GM21381 (cell line): ENCODE measurements at regions not wholly inside any gene's neighbourhood (a gene's known extent, or its start where the extent isn't known, plus 50 kb on each side); places are given as distances from the start of the nearest gene placed in this dataset.
A peak's percentile ranks its signal among the peaks of the same experiment; 100 is the strongest.

ENCODE experiments used
- ATAC-seq: cut with Tn5 transposase; IDR thresholded peaks from one replicate; pipeline ENCODE4 v1.9.1; 2021; ENCODE audit warnings: mild to moderate bottlenecking, moderate library complexity; ENCODE audit not compliant: unreplicated experiment

DNA sequence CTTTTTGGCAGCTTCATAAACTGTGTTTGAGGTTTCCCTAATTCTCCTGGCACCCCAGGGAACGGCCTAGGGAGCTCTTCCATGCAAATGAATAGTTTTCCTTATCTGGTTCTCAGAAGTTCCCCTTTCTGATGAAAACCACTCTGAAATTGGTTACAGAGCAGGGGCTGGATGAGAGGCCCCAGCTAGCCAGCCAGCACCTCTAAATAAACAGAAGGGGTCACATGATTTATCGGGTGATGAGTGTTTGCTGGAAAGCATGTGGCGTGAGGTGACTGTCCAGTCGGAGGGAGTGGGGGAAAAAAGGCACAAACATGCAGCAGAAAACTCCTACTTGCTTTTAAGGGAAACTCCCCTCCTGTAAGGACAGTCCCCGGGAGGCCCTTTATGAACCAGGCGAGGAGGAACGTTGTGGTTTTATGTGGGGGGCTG lies 261.2 kb upstream of the ANKRD55 start:
- no peak for ATAC-seq

DNA sequence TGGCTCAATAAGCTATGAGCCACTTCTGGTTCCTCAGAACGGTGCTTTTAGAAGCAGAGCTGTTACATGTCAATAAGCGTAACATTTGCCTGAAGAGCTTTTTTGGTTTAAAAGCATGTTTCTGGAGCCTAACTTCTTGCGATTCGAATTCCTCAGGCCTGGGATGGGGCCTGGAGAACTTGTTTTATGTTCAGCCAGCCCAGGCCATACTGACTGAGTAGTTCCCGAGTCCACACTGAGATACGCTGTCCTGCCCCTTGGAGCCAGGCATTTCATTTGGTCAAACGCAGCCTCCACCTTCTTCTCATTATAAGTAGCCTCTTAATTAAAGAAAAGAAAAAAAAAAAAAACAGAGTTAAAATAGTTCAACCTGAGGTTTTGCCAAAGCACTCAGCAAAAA lies 260.6 kb upstream of the ANKRD55 start:
- ATAC-seq: no peak

DNA sequence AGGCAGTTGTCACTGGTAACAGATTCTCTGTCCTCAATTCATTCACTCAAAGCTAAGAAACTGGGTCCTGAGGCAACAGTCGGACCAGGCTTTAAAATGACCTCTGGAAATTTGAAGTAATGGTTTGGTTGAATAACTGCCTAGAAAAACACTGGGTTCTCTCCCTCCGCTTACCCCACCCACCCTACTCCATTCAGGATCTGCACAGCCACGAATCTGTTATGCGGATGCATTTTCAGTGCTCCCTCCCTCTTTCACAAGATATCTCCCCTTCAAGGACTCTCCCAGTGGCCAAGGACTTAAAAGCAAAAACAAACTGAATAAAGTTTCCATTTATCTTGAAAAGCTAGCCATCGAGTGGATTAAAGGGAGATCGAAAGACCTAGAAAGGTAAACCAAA lies 260.2 kb upstream of the ANKRD55 start:
- ATAC-seq: no peak

- no peak for ATAC-seq
These were observed 259.7 kb upstream of the ANKRD55 start for GRCh38 chr5:56492812-56493211.

DNA sequence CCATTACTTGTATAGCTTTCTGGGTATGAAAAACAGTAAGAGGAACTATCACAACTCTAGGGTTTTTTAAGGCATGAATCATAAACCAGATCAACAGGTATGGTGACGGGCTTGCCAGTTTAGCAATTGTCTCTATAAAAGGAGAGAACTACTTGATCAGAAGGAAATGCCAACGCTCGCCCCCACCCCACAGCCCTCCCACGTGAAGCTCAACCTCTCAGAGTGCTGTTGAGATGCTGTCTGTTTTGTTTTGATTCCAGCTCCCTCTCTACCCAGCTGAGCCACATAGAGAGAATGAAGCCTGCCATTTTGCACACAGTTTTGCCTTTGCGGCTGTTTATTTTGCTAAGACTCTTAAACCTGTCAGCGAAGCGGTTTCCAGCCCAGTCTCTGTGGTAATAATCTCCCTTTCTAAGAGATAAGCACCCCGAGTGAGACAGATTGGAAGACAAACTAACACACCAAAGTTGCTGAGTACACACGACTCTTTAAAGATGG lies 257.9 kb upstream of the ANKRD55 start:
- ATAC-seq: no peak

DNA sequence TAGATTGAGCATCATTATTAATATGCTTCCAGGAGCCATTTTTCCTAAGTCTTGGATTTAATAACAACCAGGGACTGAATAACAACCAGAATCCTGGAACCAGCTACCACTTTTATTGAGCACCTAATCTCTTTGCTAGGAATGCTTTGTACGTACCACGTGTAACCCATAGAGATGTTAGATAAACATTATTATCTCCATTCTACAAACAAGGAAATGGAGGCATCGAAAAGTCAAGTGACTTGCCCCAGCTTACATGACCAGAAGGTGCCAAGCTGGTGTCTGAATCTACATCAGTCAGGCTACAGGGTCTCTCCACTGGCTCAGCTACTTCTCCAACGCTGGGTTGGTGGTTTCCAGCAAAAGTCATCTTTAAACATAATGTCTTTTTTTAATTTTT lies 256.1 kb upstream of the ANKRD55 start:
- ATAC-seq: no peak

DNA sequence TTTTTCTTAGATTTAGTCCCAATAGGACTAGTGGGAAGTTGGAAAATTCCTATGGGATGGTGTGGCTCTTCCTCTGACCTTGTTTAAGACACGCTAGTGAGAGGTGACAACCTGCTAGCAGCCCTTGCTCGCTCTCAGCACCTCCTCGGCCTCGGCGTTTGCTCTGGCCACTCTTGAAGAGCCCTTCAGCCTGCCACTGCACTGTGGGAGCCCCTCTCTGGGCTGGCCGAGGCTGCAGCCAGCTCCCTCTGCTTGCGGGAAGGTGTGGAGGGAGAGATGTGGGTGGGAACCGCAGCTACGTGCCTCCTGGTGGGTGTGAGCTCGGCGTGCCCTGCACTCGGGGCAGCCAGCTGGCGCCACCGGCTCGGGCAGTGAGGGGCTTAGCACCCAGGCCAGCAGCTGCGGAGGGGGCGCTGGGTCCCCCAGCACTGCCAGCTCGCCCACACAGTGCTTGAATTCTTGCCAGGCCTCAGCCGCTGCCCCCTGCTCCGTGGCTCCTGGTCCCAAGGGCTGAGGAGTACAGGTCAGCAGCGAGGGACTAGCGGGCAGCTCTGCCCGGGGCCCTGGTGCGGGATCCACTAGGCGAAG lies 254.5 kb upstream of the ANKRD55 start:
- ATAC-seq: no peak

GRCh38 chr5:56482363-56482762 lies 249.2 kb upstream of the ANKRD55 start:
- no peak for ATAC-seq

DNA sequence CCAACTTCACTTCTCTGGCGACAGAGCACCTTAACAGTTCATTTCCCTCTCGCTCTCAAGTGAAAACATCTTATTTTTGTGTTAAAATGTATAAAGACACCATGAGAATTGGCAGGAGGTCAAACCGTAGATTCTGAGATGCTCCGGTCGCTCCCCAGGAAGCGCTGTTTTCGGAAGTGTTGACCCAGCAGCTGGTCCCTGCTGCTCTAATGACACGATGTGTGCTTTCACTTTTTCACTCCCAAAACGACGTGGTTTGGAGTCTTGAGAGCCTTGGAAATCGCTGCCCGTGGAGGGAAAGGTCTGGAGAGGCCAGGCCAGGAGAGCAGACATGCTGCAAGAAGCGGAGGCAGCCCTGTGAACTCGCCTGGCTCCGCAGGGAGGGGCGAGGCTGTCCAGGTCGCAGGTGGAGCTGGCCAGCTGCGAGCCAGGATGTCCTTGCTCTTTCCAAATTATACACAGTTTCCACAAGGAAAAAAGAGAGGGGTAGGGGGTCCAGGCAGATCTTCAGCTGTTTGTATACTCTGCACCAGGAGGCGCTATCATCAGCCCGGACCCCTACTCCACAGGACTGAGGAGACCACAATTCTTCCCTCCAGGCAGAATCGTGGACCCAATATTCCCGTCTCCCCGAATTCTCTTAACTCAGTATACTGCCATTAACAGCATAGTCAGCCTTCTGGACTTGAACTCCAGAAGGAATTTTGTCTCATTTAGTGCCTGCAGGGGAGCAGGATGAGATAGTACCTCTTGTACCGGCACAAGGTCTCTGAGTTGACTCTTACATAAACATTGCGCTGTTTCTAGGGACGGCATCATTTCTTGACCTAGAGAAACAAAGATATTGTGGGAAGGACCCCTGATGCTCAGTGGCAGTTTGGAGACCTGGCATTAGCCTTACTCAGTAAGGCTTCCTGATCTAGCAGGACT lies 248.6 kb upstream of the ANKRD55 start:
- peak; percentile 39 for ATAC-seq

- ATAC-seq: peak; percentile 7
These were observed 247.7 kb upstream of the ANKRD55 start for GRCh38 chr5:56480705-56481427.

DNA sequence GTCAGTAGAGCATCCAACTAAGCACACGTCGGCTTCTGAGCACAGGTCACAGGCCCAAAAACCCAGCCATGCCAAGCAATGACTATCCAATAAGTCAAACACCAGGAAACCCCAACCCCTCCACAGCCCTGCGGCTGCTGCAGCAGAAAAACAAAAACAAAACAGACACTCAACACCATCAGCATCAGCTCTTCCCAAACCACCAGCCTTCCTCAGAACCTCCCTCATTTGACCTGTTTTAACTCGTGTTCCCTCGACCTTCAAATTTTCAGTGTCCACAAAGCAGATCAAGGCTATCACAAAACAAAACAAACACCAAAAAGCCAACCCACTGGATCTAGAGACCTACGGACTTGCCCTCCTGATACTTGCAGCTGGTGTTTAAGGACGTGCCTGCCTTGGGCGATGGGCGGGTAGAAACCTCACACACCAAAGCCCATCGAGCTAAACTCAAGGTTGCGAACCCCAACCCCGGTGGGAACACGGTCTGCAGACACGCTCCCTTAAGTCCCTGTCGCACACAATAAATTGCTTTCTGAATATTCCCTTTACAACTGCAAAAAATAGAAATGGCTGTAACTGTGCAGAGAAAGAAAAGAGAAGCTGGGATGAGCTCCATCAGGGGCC lies 247.1 kb upstream of the ANKRD55 start:
- ATAC-seq: peak; percentile 40

DNA sequence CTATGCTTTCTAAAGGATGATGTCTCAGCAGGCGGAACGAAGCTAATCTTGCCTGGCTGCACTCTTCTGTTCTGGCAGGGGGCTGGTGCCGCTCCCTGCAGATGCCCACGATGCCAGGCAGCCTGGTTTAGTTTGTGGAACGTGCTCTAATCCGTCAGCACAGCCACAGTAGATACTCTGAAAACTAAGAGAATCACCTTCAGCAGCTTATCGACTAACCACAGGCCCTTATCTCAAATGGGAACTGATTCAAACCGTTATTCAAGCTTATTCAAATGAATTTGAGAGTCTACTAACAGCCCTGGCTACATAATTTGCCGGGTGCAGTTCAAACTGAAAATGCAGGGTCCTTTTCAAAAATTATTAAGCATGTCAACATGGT lies 246.6 kb upstream of the ANKRD55 start:
- ATAC-seq: peak; percentile 25

GRCh38 chr5:56479126-56479525 lies 246.0 kb upstream of the ANKRD55 start:
- no peak for ATAC-seq

GRCh38 chr5:56478062-56478461 lies 244.9 kb upstream of the ANKRD55 start:
- ATAC-seq: no peak

DNA sequence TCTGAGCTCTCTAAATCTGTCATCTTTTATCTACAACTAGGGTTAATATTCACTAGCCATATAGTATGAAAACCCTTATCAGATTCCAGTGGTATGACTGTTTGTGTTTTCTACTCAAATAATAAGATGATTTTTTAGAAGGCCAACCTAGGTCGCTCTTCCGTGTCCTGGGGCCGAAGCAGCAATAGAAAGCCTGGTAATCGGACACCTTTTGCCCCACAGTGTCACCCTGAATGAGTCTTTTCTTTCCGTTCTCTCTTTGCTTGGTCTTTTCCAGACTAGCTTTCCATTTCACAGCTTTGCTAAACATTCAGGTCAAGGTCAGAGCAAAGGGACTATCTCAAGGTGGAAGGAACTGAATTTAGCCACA lies 243.3 kb upstream of the ANKRD55 start:
- ATAC-seq: no peak

- ATAC-seq: no peak
These were observed 242.8 kb upstream of the ANKRD55 start for GRCh38 chr5:56475689-56476486.

GRCh38 chr5:56471707-56472106 lies 238.6 kb upstream of the ANKRD55 start:
- ATAC-seq: no peak

GRCh38 chr5:56470007-56470406 lies 236.9 kb upstream of the ANKRD55 start:
- no peak for ATAC-seq

GRCh38 chr5:56468277-56468676 lies 235.1 kb upstream of the ANKRD55 start:
- no peak for ATAC-seq

DNA sequence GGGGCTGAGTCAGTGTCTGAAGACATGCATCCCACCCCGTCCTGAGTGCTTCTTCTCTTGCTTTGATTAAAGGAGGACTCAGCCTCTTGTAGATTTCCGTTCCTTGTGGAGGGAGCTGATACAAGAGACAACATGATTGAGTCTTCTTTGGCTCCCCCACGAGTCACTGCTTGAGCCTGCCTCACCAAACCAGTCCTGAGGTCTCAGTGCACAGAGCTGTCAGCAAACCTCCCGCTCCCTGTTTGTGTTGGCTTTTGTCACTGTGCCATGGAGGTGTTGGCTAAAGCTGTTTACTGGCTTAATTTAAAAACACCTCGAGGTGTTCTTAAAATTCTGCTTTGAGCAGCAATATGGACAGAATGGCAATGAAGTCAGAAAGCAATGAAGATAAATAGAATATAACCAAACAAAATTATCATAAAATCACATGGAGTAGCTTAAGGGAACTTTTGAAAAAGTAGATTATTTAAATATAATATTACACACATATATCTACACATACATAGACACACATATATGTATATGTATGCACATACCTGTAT lies 234.1 kb upstream of the ANKRD55 start:
- ATAC-seq: no peak
